ENCODE measurements at regions not wholly inside any gene's neighbourhood (a gene's known extent, or its start where the extent isn't known, plus 50 kb on each side); places are given as distances from the start of the nearest gene placed in this dataset.

- Histone ChIP-seq H3K4me1 (no peaks in the 10 kb centered on the region), H3K27ac (replicated peaks in 1 of 4) (no peak overlapping the region), H3K36me3 (no peaks in the 10 kb centered on the region), H3K9me3 (peaks cover 0 to 28% (median 19%) of the 10 kb centered on the region in 4 donors), H3K27me3 (peaks cover 0 to 40% (median 0%) of the 10 kb centered on the region in 4 donors), H3K4me3 (no peak overlapping the region)
- 84% methylated on average over 6 of the region's 7 CpGs for WGBS
- DNase-seq (ENCODE audit: extremely low spot score) = no peak
- TF ChIP-seq POLR2A (IDR thresholded peaks at IDR 0.05; ENCODE audit: low read depth) (no peak), CTCF (IDR thresholded peaks at IDR 0.05) (no peak), EP300 (IDR thresholded peaks at IDR 0.05) (no peak), POLR2AphosphoS5 (IDR thresholded peaks at IDR 0.05) (no peak)
- intact Hi-C loops (cut with DNase I) = no loop called here
These were observed 368.1 kb downstream of the EIPR1 start for GRCh38 chr2:3009483-3009882.

GRCh38 chr2:3009005-3009404, 368.6 kb downstream of the EIPR1 start:
- H3K4me3 ChIP-seq = no peak overlapping the region
- 32% methylated on average over 8 of the region's 8 CpGs for WGBS
- DNase-seq (ENCODE audit: extremely low spot score) = no peak
- H3K4me1 ChIP-seq = no peaks in the 10 kb centered on the region
- no peak overlapping the region for H3K27ac ChIP-seq (replicated peaks in 1 of 4)
- TF ChIP-seq CTCF (IDR thresholded peaks at IDR 0.05) (no peak), EP300 (IDR thresholded peaks at IDR 0.05) (no peak), POLR2AphosphoS5 (IDR thresholded peaks at IDR 0.05) (no peak), POLR2A (IDR thresholded peaks at IDR 0.05; ENCODE audit: low read depth) (no peak)
- H3K36me3 ChIP-seq = no peaks in the 10 kb centered on the region
- intact Hi-C loops (cut with DNase I) = no loop called here
- peaks cover 0 to 23% (median 17%) of the 10 kb centered on the region in 4 donors for H3K9me3 ChIP-seq
- H3K27me3 ChIP-seq = peaks cover 0 to 43% (median 0%) of the 10 kb centered on the region in 4 donors

GRCh38 chr2:3008561-3008960, 369.1 kb downstream of the EIPR1 start:
- H3K4me3 ChIP-seq = no peak overlapping the region
- no peak for DNase-seq (ENCODE audit: extremely low spot score)
- H3K4me1 ChIP-seq = no peaks in the 10 kb centered on the region
- 27% methylated on average over 4 of the region's 4 CpGs for WGBS
- peaks cover 0 to 43% (median 0%) of the 10 kb centered on the region in 4 donors for H3K27me3 ChIP-seq
- TF ChIP-seq CTCF (IDR thresholded peaks at IDR 0.05) (no peak), POLR2AphosphoS5 (IDR thresholded peaks at IDR 0.05) (no peak), POLR2A (IDR thresholded peaks at IDR 0.05; ENCODE audit: low read depth) (no peak), EP300 (IDR thresholded peaks at IDR 0.05) (no peak)
- H3K27ac ChIP-seq (replicated peaks in 1 of 4) = no peak overlapping the region
- peaks cover 0 to 20% (median 13%) of the 10 kb centered on the region in 4 donors for H3K9me3 ChIP-seq
- intact Hi-C loops (cut with DNase I) = no loop called here
- no peaks in the 10 kb centered on the region for H3K36me3 ChIP-seq

- Histone ChIP-seq H3K36me3 (no peaks in the 10 kb centered on the region), H3K9me3 (peaks cover 0 to 5% (median 1%) of the 10 kb centered on the region in 4 donors), H3K27ac (replicated peaks in 1 of 4) (no peak overlapping the region), H3K4me3 (no peak overlapping the region), H3K4me1 (no peaks in the 10 kb centered on the region), H3K27me3 (peaks cover 0 to 43% (median 0%) of the 10 kb centered on the region in 4 donors)
- intact Hi-C loops (cut with DNase I) = no loop called here
- 78% methylated on average over 5 of the region's 6 CpGs for WGBS
- TF ChIP-seq CTCF (IDR thresholded peaks at IDR 0.05) (no peak), POLR2A (IDR thresholded peaks at IDR 0.05; ENCODE audit: low read depth) (no peak), EP300 (IDR thresholded peaks at IDR 0.05) (no peak), POLR2AphosphoS5 (IDR thresholded peaks at IDR 0.05) (no peak)
- DNase-seq (ENCODE audit: extremely low spot score) = no peak
These were observed 370.5 kb downstream of the EIPR1 start for GRCh38 chr2:3007135-3007534.

- Histone ChIP-seq H3K4me3 (no peak overlapping the region), H3K27me3 (peaks cover 0 to 43% (median 0%) of the 10 kb centered on the region in 4 donors), H3K36me3 (no peaks in the 10 kb centered on the region), H3K9me3 (no peaks in the 10 kb centered on the region), H3K4me1 (no peaks in the 10 kb centered on the region), H3K27ac (replicated peaks in 1 of 4) (no peak overlapping the region)
- no peak for DNase-seq (ENCODE audit: extremely low spot score)
- 75% methylated on average over 12 of the region's 12 CpGs for WGBS
- intact Hi-C loops (cut with DNase I) = no loop called here
- TF ChIP-seq POLR2A (IDR thresholded peaks at IDR 0.05; ENCODE audit: low read depth) = no peak
- no peak for TF ChIP-seq EP300 (IDR thresholded peaks at IDR 0.05)
- no peak for TF ChIP-seq POLR2AphosphoS5 (IDR thresholded peaks at IDR 0.05)
- no peak for TF ChIP-seq CTCF (IDR thresholded peaks at IDR 0.05)
These were observed 371.6 kb downstream of the EIPR1 start for GRCh38 chr2:3005859-3006501.
